SH-SY5Y (cell line): ENCODE measurements at regions not wholly inside any gene's neighbourhood (a gene's known extent, or its start where the extent isn't known, plus 50 kb on each side); places are given as distances from the start of the nearest gene placed in this dataset.

Experiments
- GATA2 ChIP-seq: IDR thresholded peaks from 2 replicates; pipeline ENCODE4 v1.6.1; 2011; ENCODE audit warnings: mild to moderate bottlenecking, low read depth, low read length
- GATA3 ChIP-seq: IDR thresholded peaks from 2 replicates; pipeline ENCODE4 v1.6.1; 2011; ENCODE audit warnings: low read depth, mild to moderate bottlenecking, low read length, moderate library complexity

DNA sequence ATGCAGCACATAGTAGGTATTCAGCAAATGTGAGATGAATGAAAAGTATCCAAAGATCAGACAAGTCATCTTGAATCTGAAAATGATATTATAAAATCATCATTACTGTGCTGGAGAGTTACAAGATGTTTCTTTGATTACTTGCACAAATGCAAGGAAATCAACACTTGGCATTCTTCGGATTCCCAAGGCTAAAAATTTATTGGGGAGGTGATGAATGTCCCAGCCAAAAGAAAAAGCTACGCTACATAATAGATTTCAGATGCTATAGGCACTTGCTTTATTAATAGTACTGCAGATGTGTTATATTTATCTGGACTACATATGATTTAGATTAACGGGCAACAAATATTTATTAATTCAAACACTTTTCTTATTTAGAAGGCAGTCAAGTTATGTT, 286.7 kb upstream of the TENM3 start:
- TF ChIP-seq GATA2 (no peak), GATA3 (no peak)
